HPDE6-E6E7 (cell line): ENCODE measurements at regions not wholly inside any gene's neighbourhood (a gene's known extent, or its start where the extent isn't known, plus 50 kb on each side); places are given as distances from the start of the nearest gene placed in this dataset.
"Not testable (repeated sequence)": the region's sequence is repeated elsewhere in the genome, so short reads cannot be mapped to it uniquely, and the experiment has no call there.

Source experiments
- DNase-seq: peaks from one replicate; pipeline ENCODE4 v3.0.0; 2011; ENCODE audit warnings: missing footprints; ENCODE audit errors: extremely low spot score

DNA sequence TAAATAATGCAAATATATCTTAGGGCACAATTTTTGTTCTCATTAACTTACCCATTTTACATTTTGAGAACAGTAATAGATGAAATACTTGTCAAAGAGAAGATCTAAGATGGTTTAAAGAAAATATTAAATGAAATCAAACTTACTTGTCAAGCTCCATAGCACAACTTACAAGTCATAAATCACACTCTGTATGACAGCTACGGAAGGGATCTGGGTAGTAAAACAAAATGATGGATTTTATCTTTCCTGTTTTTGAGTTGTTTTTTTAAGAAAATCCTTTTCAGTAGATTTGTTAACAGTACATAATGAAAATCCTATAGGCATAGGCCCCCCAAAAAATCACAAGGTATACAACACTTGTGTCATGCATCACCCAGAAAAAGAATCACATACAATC lies 84.4 kb upstream of the ANTXRL start:
- not testable (repeated sequence) for DNase-seq

DNA sequence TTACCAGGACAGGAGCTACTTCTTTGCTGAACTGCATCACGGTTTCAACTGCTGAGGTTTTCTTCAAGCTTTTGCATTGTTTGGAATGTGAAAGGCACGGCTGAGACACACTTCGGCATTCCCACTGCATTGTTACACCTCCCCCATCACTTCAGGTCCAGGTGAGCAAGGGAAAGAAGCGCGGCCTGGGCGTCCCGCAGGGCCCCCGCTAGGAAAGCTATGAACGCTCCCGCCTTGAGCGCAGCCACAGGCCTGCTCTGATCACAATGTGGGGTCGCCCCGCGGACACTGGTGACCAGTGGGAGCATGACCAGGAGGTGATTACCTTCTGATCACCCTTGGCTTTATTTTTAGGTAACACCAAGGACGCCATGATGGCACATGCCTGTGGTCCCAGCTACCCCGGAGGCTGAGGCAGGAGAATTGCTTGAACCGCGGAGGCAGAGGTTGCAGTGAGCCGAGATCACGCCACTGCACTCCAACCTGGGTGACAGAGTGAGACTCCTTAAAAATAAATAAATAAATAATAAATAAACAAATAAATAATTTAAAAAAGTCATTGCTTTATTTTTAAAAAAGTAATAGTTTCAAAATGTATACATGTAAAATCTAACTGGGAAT lies 82.2 kb upstream of the ANTXRL start:
- DNase-seq: not testable (repeated sequence)

DNA sequence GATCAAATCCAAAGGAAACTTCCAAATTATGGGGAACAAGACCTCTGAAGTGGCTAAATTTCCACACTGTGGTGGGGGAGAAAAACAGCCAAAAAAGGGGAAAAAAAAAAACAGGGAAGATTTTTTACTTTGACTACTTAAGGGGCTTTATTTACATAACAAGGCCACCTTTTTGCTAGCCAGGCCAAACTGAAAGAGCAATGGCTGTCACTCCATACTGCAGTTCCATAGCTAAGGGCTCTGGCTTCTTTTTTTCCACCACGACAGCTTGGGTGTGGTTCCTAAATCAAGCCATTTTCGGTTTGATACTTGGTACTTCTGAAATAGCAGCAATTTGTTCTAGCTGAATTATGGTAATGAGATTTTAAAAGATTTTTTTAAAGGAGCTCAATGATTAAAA lies 76.4 kb upstream of the ANTXRL start:
- not testable (repeated sequence) for DNase-seq

DNA sequence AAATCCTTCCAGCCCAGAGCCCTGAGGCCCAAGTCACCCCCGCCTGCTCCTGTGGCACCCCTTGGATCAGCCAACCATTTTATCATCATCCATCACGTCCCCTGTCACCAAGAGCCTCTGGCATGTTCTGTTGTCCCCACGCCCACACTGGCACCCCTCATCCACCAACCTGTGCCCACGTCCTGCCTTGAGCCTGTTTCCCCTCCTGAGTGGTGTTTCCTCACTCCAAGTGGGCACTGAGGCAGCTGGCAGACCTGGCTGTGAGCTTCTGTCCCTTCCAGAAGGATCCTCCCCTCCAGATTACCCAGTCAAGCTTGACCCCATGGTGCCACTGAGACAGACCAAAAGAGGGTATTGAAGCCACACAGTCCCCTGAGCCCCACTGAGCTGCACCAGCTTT lies 71.4 kb upstream of the ANTXRL start:
- DNase-seq: no peak

DNA sequence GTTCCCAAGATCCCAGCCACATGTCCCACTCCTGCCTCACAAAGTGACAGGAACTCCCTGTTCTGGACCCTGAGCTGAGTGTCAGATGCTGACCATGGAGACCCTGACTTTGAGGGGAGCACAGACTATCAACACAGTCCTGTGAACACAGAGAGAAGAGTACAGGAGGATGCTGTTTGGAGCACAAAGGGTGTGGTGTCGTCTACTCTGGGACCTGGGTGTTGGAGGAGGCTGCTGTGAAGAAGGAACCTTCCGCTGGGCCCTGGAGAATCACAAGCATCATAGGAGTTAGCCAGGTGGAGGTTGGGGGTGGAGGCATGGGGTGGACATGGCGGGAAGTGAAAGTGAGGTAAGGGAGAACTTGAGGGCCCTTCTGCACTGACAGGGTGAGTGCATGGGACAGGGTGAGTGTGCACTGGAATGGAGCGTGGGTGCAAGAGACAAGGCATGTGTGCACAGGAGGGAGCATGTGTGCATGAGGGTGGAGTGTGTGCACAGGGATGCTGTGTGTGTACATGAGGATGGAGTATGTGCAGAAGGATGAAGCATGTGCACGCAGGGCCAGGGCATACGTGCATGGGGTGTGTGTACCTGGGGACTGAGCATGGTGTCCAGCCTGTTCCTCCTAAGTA lies 70.7 kb upstream of the ANTXRL start:
- DNase-seq: no peak

DNA sequence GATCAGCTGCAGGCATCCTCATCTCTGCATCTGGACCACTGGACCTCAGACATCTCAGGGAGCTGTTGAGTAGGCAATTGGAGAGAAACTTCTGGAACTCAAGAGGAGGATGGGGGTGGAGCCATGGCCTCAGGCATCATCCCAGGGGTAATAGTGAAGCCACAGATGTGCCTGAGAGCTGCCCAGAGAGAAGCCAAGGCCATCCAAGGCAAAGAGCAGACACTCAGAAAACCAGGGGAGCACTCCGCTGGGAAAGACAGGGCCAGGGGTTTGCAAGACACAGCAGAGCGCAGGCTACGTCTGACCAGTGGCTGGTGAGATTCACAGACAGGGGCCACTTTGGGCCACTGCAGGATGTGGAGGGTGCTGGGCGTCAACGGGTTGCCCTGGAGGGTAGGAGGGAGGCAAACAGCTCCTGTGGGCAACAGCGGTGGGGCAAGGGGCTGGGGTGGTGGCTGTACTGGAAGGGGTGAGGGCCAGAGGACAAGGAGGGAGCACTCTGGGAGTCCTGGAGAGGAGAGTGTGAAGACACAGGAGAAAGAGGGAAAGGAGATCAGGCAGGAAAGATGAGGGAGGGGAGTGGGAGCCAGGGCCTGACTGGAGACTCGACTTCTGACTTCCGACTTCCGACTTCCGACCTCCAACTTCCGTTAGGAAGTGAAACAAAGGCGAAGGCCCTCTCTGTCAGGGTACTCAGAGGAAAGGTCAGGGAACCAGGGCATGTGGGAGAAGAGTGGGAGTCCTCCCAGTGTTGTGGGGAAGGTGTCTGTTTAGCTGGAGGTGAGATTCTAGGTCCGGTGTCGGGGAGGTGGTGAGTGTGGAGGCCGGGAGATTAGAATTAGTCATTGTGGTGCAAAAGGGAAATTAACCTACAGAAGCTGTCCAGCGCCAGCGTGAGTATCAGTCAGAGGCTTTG lies 69.7 kb upstream of the ANTXRL start:
- peak; percentile 55 for DNase-seq

DNA sequence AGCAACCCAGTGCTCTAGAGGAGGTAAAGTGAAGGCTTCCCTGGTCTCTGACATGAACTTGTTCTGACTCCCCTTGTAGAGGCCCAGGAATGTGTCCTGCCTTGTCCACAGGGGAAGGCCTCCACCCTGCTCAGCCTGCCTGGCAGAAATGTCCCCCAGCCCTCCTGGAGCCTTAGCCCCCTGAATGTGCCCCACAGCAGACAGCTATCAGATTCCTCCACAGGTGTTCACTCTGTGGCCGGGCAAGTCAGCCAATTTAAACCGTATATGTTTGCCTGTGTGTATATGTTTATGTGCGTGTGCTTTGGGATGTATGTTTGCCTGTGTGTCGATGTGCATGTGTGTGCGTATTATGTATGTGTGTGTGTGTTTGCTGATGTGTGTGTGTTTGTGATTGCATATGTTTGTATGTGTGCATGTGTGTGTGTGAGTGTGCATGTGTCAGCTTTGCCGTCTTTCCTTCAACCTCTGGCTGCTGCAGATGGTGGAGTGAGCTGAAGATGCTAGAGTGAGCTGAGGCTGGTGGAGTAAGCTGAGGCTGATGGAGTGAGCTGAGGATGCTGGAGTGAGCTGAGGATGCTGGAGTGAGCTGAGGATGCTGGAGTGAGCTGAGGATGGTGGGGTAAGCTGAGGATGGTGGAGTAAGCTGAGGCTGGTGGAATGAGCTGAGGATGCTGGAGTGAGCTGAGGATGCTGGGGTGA lies 68.9 kb upstream of the ANTXRL start:
- no peak for DNase-seq

DNA sequence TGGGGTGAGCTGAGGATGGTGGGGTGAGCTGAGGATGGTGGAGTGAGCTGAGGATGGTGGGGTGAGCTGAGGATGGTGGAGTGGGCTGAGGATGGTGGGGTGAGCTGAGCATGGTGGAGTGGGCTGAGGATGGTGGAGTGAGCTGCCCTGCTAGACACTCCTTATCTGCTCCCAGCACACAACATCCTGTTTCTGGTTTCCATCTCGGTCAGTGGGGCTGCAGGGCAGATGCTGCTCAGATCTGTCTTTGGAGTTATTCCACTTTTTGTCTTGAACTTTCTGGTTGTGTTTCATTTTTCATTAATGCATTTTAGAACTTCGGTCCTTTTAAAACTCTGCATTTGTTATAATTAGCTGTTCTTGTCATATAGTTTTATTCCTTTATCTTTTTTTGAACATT lies 67.9 kb upstream of the ANTXRL start:
- no peak for DNase-seq

DNA sequence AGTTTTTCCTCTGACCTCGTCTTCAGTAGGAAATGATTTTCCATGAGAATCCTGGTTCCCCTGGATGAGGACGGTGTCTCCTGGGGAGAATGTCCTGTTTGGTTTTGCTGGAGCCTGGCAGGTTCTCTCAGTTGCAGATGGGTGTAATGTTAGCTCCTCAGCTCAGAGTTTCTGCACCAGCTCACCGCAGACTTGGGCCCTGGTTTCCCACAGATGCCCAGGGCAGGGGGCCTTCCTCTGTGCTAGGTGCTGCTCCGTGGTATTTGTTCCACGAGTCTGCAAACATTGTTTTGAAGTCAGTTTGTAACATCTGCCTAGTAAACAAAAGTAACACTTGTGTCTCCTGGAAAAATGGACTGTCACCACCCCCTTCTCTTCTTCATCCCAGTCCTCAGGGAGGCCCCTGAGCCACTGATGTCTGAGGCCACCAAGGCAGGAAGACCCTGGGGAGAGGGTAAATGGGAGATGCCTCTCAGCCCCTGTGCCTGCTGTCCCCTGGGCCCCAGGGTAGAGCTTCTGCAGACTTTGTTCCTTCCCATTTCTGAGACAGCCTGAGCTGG lies 67.3 kb upstream of the ANTXRL start:
- not testable (repeated sequence) for DNase-seq

DNA sequence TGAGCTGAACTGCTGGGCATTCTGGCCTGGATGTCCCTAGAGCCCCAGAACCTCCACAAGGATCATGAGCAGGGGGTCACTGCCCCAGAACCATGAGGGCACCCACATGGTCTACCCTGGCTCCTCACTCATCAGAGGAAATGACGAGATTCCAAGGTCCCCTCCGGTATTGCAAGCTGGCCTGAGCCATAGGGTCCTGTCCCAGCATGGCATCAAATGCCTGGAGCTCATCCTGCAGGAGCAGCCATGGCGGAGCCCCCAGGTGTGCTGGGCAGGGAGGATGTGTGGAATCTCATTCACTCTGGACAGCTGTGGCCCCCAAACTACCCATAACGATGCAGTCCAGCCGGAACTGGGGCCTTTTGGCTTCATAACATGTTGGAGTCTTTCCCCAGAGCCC lies 66.6 kb upstream of the ANTXRL start:
- DNase-seq: no peak

DNA sequence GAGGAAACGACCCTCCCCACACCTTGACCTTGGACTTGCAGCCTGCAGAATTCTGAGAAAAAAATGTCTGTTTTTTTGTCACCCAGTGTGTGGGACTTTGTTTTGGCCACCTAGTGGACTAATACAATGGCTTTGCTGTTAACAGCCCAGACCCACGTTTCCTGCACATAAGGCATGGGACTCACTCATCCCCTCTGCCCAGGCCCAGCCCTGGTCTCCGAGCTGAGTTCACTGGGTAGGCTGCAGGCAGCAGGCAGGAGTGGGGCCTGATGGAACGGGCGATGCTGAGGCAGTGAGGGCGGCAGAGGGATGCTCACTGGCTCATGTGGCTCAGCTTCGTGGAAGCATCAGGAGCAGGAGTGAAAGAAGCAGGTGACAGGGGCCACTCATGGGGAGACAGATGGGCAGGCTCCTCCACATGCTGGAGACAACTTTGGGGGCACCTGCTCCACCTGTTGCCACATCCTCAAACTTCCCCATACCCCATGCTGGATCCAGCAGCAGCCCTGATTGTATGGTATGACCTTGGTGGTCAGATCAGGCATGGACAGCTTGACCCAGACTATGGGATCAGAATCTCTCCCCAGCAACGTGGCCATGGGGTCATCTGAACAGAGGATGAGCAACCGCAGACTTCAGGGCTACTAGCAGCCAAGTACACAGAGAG lies 65.8 kb upstream of the ANTXRL start:
- no peak for DNase-seq

DNA sequence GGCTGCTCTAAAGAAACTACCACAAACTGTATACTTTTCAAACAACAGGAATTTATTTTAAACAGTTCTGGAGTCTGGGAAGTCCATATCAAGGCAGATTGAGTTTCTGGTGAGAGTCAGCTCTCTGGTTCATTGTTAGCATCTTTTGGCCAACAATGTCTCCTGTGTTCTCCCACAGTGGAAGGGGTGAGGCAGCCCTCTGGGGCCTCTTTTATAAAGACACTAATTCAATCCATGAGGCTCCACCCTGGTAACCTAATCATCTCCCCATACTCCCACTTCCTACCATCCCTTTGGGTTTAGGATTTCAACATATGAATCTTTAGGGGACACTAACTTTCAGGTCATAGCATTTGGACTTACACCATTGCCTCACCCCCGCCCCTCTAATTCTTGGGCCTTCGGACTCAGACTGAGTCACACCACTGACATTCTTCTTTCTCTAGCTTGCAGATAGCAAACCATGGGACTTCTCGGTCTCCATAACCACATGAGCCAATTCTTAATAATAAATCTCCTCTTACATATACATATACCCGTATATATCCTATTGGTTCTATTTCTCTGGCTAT lies 64.3 kb upstream of the ANTXRL start:
- no peak for DNase-seq

DNA sequence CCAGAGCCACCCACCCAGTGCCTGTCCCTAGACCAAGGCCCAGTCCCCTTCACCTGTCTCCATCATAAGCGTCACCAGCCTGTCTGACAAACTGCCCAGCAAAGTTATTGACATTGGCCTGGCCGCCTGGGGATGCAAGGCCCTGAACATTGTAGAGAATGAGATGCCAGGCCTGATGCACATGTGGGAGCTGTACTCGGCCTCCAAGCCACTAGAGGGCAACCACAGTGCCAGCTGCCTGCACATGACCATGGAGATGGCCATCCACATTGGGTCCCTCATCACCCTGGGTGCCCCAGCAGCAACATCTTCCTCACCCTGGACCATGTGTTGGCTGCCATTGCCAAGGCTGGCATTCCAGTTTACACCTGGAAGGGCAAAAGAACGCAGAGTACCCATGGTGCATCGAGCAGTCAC lies 63.7 kb upstream of the ANTXRL start:
- no peak for DNase-seq

DNA sequence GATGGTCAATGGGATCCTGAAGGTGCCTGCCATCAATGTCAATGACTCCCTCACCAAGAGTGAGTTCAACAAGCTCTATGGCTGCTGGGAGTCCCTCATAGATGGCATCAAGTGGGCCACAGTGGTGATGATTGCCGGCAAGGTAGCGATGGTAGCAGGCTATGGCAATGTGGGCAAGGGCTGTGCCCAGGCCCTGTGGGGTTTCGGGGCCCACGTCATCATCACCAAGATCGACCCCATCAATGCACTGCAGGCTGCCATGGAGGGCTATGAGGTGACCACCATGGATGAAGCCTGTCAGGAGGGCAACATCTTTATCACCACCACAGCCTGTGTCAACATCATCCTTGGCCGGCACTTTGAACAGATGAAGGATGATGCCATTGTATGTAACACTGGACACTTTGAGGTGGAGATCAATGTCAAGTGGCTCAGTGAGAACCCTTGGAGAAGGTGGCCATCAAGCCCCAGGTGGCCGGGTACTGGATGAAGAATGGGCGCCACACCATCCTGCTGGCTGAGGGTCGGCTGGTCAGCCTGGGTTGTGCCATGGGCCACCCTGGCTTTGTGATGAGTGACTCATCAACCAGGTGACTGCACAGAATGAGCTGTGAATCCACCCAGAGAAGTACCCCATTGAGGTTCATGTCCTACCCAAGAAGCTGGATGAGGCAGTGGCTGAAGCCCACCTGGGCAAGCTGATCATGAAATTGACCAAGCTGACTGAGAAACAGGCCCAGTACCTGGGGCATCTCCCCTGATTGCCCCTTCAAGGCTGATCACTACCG lies 63.0 kb upstream of the ANTXRL start:
- no peak for DNase-seq

DNA sequence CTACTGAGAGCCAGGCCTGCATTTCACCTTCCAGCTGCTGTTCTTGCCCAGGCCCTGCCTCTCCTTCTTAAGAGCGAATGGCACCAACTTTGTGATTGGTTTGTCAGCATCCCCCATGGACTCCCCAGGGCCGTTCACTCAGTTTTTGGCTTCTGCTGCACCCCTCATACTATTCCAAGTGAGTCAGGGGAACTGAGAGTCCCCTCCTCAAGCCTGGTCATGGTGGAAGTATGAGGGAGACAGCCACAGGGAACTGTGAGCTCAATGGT lies 62.4 kb upstream of the ANTXRL start:
- no peak for DNase-seq

DNA sequence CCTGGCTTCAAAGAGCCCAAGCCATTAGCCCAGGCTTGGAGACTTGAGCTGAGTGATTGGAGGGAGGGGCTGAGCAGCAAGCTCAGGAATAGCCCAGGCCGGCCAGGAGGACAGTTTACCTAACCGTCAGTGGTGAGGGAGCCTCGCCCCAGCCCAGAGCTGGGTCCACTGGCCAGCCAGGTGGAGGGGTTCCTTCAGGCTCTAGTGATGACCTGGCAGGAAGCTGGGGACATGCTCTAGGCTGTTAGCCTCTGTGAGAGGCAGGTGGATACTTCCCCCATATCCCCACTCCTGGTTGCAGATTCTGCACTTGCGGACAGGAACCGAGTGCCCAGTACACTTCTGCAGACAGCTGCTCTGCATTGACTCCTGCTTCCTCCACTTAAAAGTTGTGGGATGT lies 61.2 kb upstream of the ANTXRL start:
- DNase-seq: no peak

DNA sequence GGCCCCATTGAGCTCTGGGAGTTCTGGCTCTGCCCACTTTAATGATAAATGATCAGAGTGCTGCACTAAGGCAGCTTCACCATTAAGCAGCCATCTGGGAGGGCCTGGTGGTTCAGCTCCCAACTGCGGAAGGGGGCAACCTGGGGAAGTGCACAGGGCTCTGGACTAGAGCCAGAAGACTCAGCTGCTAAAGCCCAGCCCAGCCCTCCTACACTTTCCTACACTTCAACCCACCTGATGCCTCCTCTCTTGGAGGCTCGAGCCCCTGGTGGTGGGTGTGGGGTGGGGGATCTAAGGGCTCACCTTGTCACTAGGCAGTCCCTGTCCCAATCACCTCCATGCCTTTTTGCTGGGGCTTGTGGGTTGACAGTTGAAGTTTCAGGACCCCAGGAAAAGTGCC lies 60.6 kb upstream of the ANTXRL start:
- no peak for DNase-seq

DNA sequence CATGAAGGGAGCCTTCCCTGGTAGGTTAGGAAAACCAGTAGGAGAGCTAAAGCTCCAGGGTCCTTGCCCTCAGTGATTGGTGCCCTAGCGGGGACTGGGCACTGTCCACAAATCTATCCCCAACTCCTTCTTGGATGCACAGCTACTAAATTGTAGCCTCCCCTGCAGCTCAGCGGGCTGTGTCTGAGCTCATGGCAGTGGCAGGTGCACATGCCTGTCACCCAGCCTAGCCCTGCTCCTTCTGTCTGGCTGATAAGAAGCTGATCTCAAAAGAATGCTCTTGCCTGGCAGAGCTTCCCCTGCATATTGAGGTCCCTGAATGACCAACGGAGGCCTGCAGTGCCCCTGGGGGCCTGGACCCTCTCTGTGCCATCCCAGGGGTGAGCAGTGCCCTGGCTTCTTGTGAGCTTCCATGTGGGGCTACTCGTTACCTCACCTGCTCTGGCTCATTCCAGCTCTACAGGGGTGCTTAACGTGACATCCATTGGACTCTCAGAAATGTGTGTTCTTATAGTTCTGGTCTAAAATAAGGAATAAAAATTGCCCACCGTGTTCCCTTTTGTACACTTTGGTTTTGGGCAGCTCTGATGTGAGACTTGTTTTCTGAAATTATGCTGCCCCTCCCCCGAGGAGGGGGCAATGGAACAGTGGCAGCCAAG lies 59.8 kb upstream of the ANTXRL start:
- no peak for DNase-seq

DNA sequence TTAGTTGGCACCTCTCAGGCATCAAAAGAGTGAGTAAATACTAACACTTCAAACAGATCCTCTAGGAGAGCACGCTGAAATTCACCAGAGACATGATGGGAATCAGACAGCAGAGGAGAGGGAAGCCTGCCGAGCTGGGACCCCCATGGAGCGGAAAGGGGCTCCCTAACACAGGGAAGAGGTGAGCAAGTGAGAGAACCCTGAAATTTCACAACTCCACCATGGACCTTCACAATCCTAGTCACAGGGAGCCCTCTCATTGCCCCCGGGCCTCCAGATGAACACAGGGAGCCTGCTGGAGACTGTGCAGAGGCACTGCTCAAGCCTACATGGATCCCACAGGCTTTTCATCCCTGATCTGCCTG lies 59.2 kb upstream of the ANTXRL start:
- DNase-seq: no peak

DNA sequence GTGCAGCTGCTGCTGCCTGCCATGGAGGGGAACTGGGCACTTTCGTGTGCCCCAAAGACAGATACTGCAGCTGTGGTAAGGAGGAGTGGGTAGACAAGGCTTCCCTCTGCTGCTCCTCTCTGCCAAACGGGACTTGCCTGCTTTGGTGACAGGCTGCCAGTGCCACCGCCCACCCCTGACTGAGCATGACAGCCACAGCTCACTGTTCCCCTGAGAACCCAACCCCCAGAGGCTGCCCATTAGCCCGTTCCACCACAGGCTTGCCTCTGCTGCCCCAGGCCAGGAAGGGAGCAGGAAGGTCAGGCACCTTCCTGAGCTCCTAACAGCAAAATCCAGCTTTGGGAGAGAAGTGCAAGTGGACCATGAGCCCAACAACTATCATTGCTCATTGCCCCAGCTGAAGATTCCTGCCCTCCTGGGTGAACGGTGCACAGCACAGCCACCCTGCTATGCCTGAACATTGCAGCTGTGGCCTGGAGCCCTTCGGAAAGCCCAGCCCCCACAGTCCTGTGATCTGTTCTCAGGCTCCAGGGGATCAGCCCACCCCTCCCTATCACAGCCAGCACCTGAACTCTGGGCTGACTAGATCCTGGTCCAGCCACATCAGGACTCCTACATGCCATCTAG lies 58.7 kb upstream of the ANTXRL start:
- no peak for DNase-seq
